ENCODE measurements at regions not wholly inside any gene's neighbourhood (a gene's known extent, or its start where the extent isn't known, plus 50 kb on each side); places are given as distances from the start of the nearest gene placed in this dataset.
"Not testable (repeated sequence)": the region's sequence is repeated elsewhere in the genome, so short reads cannot be mapped to it uniquely, and the experiment has no call there.

DNA sequence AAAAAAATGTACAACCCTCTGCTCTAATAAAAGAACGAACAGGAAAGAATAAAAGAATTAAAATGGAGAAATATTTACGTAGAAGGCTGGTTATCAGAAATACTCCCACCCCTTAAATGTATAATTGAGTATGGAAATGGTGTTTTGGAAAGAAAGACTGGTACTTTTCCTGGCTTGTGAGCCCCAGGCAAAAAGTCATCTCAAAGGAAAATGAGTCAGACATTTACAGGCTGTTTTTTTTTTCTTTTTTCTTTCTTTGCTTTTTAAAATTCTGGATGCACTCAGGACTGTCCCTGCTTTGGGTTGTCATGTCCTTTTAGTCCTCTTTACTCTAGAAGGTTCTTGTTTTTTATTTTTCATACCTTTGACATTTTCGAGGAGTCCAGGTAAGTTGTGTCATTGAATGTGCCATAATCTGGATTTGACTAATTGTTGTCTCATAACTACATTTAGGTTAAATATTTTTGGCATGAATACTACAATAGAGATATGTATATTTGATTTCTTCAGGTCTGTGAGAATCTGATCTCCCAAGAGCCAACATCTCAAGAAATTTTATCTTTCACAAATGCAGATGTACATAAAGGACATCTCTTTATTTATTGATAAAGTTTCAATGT, 313.0 kb upstream of the GLI3 start:
- intact Hi-C loops (cut with DNase I), result no loop called here
- DNase-seq, result no peak
- no peak for ATAC-seq (ENCODE audit: poor library complexity)

DNA sequence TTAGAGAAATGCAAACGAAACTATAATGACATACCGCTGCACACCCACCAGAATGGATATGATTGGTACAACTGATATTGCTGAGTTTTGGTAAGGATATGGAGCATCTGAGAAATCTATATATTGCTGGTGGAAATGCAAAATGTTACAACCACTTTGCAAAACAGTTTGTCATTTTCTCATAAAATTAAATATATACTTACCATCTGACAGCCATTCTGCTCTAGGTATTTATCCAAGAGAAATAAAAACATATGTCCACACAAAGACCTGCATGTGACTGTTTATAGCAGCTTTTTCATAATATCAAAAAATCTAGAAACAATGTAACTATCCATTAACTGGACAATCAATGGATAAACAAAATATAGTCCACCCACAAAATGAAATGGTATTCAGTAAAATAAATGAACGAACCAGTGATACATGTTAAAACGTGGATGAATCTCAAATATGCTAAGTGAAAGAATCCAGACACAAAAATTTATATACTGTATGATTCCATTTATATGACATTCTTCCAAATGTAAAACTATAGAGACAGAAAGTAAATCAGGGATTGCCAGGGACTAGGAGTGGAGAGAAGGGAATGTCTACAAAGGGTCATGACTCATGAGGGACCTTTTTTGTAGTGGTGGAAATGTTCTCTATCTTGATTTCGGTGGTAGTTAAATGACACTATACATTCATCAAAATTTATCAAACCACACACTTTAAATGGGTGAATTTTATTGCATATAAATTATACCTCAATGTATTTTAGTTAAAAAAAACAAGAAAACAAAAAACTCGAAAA, 312.0 kb upstream of the GLI3 start:
- intact Hi-C loops (cut with DNase I), result no loop called here
- ATAC-seq (ENCODE audit: poor library complexity), result no peak
- no peak for DNase-seq

DNA sequence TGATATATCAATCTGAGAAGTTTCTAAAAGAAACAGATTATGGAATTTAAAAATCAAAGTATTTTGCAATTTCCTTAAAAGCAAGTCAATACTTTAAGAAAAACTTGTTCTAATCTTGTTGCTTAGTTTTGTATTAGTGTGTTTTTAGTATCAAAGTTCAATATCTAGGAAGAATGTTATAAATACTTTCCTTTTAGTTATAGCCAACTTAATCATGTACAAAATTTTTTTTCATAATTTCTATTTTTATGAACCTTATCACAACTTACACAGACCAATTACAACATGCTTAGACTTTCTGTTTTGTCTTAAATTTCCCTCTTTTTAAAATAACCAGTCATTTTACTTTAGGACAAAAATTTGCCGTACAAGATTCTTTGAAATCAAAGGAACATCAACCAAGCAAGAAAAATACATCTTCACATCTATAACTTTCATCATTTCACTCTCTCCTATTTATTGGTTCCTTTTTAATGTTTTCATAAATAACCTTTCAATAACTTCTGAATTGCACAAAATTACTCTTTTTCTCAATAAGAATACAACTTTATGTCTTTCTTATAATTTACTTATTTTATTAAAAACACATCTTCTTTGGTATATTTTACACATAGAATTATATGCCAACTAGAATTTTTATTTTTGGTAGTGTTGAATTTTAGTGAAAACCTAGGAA, 308.2 kb upstream of the GLI3 start:
- intact Hi-C loops (cut with DNase I), result no loop called here
- no peak for ATAC-seq (ENCODE audit: poor library complexity)
- DNase-seq, result no peak

DNA sequence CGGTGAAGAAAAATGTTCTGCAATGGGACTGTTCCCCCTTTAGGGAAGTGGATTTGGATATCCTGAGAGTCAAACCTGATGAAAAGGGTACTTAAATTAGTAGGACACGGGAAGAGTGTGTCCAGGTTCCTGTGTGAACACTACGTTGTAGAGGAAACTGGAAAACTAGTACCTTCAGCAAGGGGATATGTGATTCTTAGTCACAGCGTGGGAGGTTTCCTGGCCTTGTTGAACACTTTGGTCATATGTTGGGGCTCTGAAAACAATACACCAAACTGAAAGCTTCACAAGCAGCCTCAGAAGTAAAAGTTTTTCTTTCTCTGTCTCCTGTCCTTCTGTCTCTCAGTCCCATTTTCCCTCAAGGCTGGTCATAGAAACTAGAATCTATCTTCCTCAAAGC, 306.9 kb upstream of the GLI3 start:
- DNase-seq (no peak), ATAC-seq (ENCODE audit: poor library complexity) (no peak)
- intact Hi-C loops (cut with DNase I), result no loop called here

DNA sequence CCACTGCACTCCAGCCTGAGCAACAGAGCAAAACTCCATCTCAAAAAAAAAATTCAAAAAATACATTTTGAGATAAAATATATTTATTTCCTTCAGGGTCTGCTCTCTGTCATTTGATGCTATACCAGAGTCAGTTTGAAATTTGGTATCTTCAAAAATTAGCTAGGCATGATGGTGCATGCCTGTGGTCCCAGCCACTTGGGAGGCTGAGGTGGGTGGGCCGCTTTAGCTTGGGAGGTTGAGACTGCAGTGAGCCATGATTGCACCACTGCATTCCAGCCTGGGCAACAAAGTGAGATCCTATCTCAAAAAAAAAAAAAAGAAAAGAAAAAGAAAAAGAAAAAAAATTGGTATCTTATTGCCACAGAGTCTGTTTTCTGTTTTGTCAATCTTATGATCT, 305.4 kb upstream of the GLI3 start:
- DNase-seq; ATAC-seq (ENCODE audit: poor library complexity); intact Hi-C loops (cut with DNase I): not testable (repeated sequence)

DNA sequence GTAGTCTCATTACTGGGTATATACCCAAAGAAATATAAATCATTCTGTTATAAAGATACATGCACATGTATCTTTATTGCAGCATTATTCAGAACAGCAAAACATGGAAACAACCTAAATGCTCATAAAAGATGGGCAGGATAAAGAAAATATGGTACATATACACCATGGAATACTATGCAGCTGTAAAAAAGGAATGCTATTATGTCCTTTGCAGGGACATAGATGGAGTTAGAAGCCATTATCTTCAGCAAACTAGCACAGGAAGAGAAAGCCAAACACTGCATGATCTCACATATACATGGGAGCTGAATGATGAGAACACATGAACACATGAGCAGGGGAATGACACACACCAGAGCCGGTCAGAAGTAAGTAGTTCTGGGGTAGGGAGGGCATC, 297.4 kb upstream of the GLI3 start:
- no peak for DNase-seq
- no peak for ATAC-seq (ENCODE audit: poor library complexity)
- intact Hi-C loops (cut with DNase I), result no loop called here

DNA sequence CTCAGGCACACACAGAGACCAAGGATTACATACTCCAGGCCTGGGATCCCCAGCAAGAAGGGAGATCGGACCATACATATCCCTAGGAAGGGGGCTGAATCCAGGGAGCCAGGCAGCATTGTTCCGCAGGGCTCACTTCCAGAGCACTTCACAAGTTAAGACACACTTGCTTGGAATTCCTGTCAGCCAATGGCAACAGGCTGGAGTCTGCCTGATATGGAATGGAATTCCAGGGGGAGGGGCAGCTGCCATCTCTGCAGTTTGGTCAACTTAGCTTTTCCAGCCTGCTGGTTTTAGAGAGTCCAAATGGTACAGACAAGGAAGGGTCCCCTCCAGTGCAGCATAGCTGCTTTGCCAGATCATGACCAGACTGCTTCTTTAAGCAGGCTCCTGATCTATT, 290.0 kb upstream of the GLI3 start:
- no peak for ATAC-seq (ENCODE audit: poor library complexity)
- intact Hi-C loops (cut with DNase I), result no loop called here
- DNase-seq, result no peak

DNA sequence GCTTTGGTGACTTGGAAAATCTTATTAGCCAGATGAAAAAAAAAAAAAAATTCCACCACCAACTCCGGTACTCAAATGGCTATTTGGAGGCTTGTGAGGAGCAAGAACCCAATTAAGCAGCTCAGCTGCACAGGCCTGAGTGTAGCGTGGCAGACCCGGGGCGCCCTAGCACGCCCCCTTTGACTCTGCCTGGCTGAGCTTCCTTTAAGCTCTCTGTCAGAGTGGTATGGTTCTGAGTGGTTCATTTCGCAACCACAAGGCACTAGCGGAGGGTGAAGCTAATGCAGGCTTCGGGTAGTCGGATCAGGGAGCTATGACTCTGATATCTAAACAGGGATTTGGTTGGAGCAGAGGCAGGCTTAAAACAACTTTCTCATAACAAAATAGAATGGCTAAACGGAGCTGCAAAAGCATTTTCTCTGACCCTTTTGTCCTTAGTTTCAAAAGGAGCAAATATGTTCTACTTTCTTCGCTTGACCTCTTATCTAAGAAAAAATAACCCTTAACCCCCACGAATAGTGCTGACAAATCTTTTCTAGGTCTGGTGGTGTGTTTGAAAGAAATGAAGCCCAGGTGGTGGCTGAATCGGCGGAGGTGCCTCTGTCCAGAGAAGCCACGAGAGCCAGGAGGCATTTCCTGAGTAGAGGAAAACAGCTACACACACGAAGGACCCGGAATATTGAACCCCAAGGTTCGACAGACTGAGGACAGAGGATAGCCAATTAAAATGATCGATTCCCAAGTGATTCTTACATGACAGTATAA, 285.4 kb upstream of the GLI3 start:
- DNase-seq, result no peak
- intact Hi-C loops (cut with DNase I), result no loop called here
- ATAC-seq (ENCODE audit: poor library complexity), result no peak

DNA sequence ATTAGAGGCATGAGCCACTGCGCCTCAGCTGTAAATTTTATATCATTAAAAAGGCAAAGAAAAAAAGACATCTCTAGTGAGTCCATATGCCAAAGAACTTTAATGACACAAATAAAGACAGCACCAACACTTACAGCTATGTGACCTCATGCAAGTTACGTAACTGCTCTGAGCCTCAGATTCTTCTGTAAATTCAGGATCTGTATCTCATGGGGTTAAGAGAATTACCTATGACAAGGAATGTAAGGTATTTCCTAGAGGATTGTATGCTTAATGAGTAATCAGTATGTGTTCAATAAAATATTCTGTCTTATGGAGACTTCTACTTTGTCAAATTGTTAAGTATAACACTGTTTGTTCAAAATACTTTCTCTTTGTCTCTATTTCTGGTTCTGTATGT, 274.0 kb upstream of the GLI3 start:
- no peak for DNase-seq
- no peak for ATAC-seq (ENCODE audit: poor library complexity)
- intact Hi-C loops (cut with DNase I), result no loop called here

DNA sequence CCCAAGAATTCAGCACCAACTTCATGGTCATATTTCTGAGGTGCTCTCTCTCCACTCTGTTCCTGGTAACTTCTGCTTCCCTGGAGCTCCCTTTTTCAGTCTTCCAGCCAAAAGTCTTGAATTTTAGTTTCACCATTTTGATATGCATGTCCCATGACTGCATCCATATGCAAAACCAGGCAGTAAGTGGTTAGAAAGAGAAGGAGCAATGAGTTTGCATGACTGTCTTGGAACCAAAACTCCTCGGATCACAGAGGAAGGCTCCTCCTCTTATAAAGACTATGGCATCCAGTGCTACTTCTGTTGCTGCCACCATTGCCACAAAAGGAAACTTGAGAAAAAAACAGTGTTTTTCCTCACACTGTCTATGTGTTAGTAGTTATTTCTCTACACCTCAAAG, 269.1 kb upstream of the GLI3 start:
- intact Hi-C loops (cut with DNase I), result no loop called here
- DNase-seq (no peak), ATAC-seq (ENCODE audit: poor library complexity) (no peak)

DNA sequence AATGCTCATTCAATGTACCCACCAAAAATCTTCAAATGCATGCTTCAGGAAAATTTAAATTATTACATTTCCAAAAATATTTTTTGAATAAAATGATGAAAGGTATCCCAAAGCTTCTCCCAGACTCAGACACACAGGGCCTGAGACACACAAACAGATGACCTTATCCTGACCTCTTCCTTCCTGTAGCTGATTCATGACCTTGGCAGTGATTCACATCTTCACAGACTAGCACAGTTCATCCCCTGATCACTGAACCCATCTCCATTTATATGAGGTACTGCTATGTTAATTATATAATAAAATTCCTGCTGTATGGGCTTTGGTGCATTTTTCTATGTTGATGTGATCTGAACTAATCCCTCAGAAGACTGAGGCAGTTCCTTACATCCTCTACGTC, 265.0 kb upstream of the GLI3 start:
- DNase-seq, result no peak
- no peak for ATAC-seq (ENCODE audit: poor library complexity)
- intact Hi-C loops (cut with DNase I), result no loop called here

DNA sequence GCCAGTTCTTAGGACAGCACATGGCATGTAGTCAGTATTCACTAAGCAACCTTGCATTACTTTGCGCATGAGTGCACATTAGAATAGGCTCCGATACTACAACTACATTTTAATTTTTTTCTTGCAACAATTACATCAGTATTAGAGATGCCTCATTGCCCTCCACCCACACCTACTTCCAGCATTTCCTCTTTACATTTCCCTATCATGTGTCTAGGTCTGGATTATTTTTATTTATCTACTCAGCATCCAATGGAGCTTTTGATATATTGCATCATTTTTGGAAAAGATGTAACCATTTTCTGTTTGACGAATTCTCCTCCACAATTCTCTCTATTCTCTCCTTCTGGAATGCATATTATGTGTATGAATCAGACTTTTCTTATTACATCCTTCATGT, 258.2 kb upstream of the GLI3 start:
- no peak for ATAC-seq (ENCODE audit: poor library complexity)
- intact Hi-C loops (cut with DNase I), result no loop called here

DNA sequence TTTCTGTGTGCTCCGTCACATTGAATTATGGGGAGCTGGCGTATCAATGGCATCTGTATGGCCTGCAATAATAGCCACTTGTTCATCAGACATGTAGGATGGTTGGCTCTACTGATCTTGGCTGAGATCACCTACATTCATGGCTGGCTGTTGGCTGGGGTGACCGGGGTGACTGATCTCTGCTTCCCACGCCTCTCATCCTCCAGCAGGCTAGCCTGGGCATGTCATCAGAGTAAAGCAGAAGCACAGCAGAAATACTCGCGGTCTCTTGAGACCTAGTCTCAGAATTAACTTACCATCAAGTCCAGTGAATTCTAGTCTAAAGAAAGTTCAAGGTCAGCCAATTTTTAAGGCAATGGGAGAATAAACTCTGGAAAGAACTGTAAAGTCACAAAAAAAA, 257.7 kb upstream of the GLI3 start:
- ATAC-seq (ENCODE audit: poor library complexity), result peak; percentile 59
- intact Hi-C loops (cut with DNase I), result no loop called here
- peak; percentile 42 for DNase-seq

More for the DNA sequence above, 258.2 kb upstream of the GLI3 start:
- no peak for DNase-seq

DNA sequence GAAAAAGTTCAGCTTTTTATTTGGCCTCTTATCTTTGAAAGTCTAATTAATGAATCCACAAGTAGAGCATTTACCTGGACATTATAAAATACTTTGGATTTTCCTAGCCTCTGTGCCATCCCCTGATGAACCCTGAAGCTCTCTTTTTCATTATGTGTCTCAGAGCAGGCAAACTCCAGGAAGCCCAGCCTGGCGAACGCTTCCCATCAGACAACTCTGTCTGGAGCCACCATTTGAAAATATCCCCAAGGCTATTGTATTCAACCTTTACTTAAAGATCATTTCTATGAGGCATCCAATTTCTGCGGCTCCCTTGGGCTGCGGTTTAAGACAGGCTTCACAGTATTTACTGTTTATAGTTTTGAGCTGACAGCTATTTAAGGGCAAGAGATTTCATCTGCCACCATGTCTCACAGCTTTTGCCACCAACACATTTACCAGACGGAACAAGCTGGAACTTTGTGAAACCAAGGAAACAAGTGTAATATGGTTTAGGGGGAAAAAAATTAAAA, 257.2 kb upstream of the GLI3 start:
- ATAC-seq (ENCODE audit: poor library complexity), result no peak
- DNase-seq, result no peak
- intact Hi-C loops (cut with DNase I), result no loop called here

DNA sequence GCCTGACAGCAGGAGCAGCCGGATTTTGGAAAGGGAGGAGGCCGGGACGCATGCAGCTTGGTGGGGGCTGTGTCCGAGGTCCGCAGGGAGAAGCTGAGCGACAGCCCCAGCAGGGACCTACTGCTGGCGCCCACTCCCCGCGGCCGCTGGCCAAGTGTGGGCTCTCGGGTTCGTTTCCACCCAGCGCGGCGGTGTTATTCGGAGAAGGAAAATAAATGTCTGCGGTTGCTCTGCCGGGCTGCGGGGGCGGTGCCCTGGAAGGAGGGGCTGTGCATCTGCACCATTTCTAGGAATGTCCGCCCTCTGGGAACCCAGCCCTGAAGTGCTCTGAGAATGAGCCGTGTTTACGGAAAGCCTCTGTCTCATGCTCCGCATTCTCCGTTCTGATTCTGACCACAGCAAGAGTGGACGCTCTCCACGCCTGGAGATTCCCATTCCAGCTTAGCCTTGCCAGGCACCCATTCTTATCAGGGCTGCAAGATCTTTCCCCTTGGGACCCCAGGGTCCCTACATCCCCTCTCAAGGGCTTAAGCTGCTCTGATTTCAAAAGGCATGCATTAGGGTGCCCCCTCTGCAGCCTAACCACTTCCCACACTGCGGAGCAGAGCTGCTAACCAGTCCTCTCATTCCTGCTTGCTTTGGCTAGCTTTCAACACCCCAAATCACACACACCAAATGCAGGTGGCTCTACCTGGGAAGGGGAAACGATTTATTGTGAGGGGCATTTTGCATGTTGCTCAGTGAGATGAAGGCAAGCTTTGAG, 256.6 kb upstream of the GLI3 start:
- intact Hi-C loops (cut with DNase I), result no loop called here
- ATAC-seq (ENCODE audit: poor library complexity) (peak; percentile 95), DNase-seq (peak; percentile 84)

DNA sequence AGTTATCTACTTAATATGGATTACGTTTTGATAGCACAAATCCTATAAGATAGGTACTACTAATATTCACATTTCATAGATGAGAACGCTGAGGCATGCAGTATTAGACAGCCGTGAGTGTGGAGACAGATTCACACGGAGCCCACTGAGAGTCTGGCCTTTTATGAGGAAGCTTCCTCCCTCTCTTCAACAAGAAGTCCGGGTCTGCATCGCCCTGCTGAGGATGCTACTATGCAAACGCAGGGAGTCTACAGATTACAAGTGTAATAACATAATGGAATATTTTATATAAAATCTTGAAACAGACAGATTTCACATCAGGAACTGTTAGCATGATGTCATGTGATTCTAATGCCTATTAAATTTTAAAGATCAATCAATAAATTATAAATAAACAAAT, 255.9 kb upstream of the GLI3 start:
- intact Hi-C loops (cut with DNase I), result no loop called here
- no peak for ATAC-seq (ENCODE audit: poor library complexity)
- DNase-seq, result no peak

DNA sequence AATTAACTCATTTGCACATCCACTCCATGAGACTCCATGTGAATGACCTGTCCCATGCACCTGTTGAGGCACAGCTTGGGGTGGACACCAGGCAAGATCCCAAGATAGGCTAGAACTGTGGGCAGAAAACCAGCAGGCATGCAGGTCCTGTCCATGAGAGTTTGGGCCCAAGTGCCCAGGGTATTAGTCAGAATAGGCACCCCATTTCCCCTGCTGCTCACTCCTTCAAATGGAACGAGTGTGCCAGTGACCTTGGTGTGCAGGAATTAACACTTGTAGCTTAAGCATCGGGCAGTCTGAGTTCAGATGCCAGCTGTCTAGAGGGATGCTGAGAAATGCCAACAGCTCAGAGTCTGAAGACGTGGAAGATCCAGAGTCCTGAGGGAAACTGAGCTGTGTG, 254.1 kb upstream of the GLI3 start:
- DNase-seq (no peak), ATAC-seq (ENCODE audit: poor library complexity) (no peak)
- intact Hi-C loops (cut with DNase I), result no loop called here

DNA sequence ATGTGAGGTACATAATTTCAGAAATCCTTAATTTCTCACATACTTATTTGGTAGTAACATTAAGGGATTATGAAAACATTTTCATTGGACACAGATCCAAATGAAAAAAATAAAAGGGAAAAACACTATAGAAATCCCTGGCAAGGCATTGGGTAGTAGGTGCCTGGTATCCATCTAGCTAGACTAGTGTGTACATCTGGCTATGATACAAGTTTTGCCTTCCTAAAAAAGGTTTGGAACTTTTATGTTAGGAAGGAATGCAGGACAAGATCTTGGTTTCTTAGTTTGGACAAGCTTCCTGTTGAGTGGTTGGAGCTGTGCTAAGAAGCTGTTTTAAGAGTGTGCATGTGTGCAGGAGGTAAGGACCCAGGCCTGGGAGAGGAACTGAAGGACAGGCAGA, 252.3 kb upstream of the GLI3 start:
- intact Hi-C loops (cut with DNase I), result no loop called here
- ATAC-seq (ENCODE audit: poor library complexity) (no peak), DNase-seq (no peak)

Data from Right ventricle myocardium superior (tissue), 1 donor.